ENCODE measurements at regions not wholly inside any gene's neighbourhood (a gene's known extent, or its start where the extent isn't known, plus 50 kb on each side); places are given as distances from the start of the nearest gene placed in this dataset.

- POLR2A ChIA-PET: no interaction called here
These were observed 259.8 kb upstream of the CAMK1G start for GRCh38 chr1:209323743-209324142.

GRCh38 chr1:209324901-209325871 lies 258.3 kb upstream of the CAMK1G start:
- CTCF ChIA-PET: no interaction called here
- POLR2A ChIA-PET: no interaction called here

More at GRCh38 chr1:209323743-209324142, 259.8 kb upstream of the CAMK1G start:
- CTCF ChIA-PET: no interaction called here

GRCh38 chr1:209326076-209326475 lies 257.4 kb upstream of the CAMK1G start:
- ChIA-PET CTCF (no interaction called here), POLR2A (no interaction called here)

GRCh38 chr1:209326831-209327230 lies 256.7 kb upstream of the CAMK1G start:
- POLR2A ChIA-PET: no interaction called here
- CTCF ChIA-PET: no interaction called here

- ChIA-PET POLR2A (no interaction called here), CTCF (no interaction called here)
These were observed 255.3 kb upstream of the CAMK1G start for GRCh38 chr1:209328196-209328595.

- ChIA-PET CTCF (no interaction called here), POLR2A (no interaction called here)
These were observed 248.3 kb upstream of the CAMK1G start for GRCh38 chr1:209335178-209335577.

GRCh38 chr1:209341146-209341545 lies 242.4 kb upstream of the CAMK1G start:
- POLR2A ChIA-PET: no interaction called here
- CTCF ChIA-PET: no interaction called here

- CTCF ChIA-PET: no interaction called here
- POLR2A ChIA-PET: interaction anchor here (0.6 kb wide), 1 partner anchor 666 kb away, joined by 4 read pairs; no protein-coding TSS in a partner anchor
These were observed 241.7 kb upstream of the CAMK1G start for GRCh38 chr1:209341673-209342420.

- ChIA-PET CTCF (no interaction called here), POLR2A (interaction anchor here (0.6 kb wide), 1 partner anchor 665 kb away, joined by 4 read pairs; no protein-coding TSS in a partner anchor)
These were observed 240.9 kb upstream of the CAMK1G start for GRCh38 chr1:209342441-209343175.

GRCh38 chr1:209343511-209343910 lies 240.0 kb upstream of the CAMK1G start:
- CTCF ChIA-PET: no interaction called here

GRCh38 chr1:209344156-209344555 lies 239.4 kb upstream of the CAMK1G start:
- CTCF ChIA-PET: no interaction called here
- POLR2A ChIA-PET: no interaction called here

More at GRCh38 chr1:209343511-209343910, 240.0 kb upstream of the CAMK1G start:
- POLR2A ChIA-PET: no interaction called here

- CTCF ChIA-PET: no interaction called here
- POLR2A ChIA-PET: no interaction called here
These were observed 233.9 kb upstream of the CAMK1G start for GRCh38 chr1:209349363-209350308.

GRCh38 chr1:209353053-209353452 lies 230.5 kb upstream of the CAMK1G start:
- POLR2A ChIA-PET: no interaction called here
- CTCF ChIA-PET: no interaction called here

GRCh38 chr1:209354111-209354839 lies 229.2 kb upstream of the CAMK1G start:
- ChIA-PET POLR2A (no interaction called here), CTCF (interaction anchor here (1.1 kb wide), 1 partner anchor 104 kb away, joined by 3 read pairs; no protein-coding TSS in a partner anchor)

GRCh38 chr1:209354840-209355165 lies 228.7 kb upstream of the CAMK1G start:
- CTCF ChIA-PET: interaction anchor here (1.1 kb wide), 1 partner anchor 105 kb away, joined by 3 read pairs; no protein-coding TSS in a partner anchor

GRCh38 chr1:209355415-209355814 lies 228.1 kb upstream of the CAMK1G start:
- CTCF ChIA-PET: no interaction called here
- POLR2A ChIA-PET: no interaction called here

More at GRCh38 chr1:209354840-209355165, 228.7 kb upstream of the CAMK1G start:
- POLR2A ChIA-PET: no interaction called here

- POLR2A ChIA-PET: no interaction called here
These were observed 226.5 kb upstream of the CAMK1G start for GRCh38 chr1:209356976-209357377.

GRCh38 chr1:209363112-209363511 lies 220.4 kb upstream of the CAMK1G start:
- CTCF ChIA-PET: no interaction called here

More at GRCh38 chr1:209356976-209357377, 226.5 kb upstream of the CAMK1G start:
- CTCF ChIA-PET: no interaction called here

More at GRCh38 chr1:209363112-209363511, 220.4 kb upstream of the CAMK1G start:
- POLR2A ChIA-PET: interaction anchor here (0.6 kb wide), 1 partner anchor 147 kb away, joined by 3 read pairs; no protein-coding TSS in a partner anchor

All from activated CD8-positive, alpha-beta memory T cell treated with anti-CD3 and anti-CD28 coated beads for 36 hours (primary cell).